ENCODE measurements at regions not wholly inside any gene's neighbourhood (a gene's known extent, or its start where the extent isn't known, plus 50 kb on each side); places are given as distances from the start of the nearest gene placed in this dataset.

- no peak for TF ChIP-seq CTCF (IDR thresholded peaks at IDR 0.05)
- no peak for TF ChIP-seq JUN (IDR thresholded peaks at IDR 0.05)
- no peak for TF ChIP-seq TP53 (CRISPR knock-in tag; IDR thresholded peaks at IDR 0.05)
- TF ChIP-seq POLR2A (IDR thresholded peaks at IDR 0.05; ENCODE audit: low read length), result no peak
- TF ChIP-seq CHD4 (IDR thresholded peaks at IDR 0.05; ENCODE audit: borderline replicate concordance), result no peak
- no peak for TF ChIP-seq ZFP36 (IDR thresholded peaks at IDR 0.05; ENCODE audit: borderline replicate concordance, partially characterized antibody)
- TF ChIP-seq REST (IDR thresholded peaks at IDR 0.05), result no peak
- TF ChIP-seq RCOR1 (IDR thresholded peaks at IDR 0.05; ENCODE audit: low read depth, low read length), result no peak
- no peak for TF ChIP-seq FOSL2 (IDR thresholded peaks at IDR 0.05)
- no peak for TF ChIP-seq FOSL2 (CRISPR knock-in tag; IDR thresholded peaks at IDR 0.05)
- TF ChIP-seq KDM1A (IDR thresholded peaks at IDR 0.05; ENCODE audit: low read depth), result no peak
- TF ChIP-seq MYC (IDR thresholded peaks at IDR 0.05; ENCODE audit: borderline replicate concordance, low read length), result no peak
- TF ChIP-seq USF2 (IDR thresholded peaks at IDR 0.05), result no peak
- no peak for TF ChIP-seq PHF8 (IDR thresholded peaks at IDR 0.05; ENCODE audit: borderline replicate concordance, low read depth)
Observed at GRCh38 chr15:87225436-87225835, 1031.1 kb downstream of the NTRK3 start.
